K562 (cell line): ENCODE measurements at regions not wholly inside any gene's neighbourhood (a gene's known extent, or its start where the extent isn't known, plus 50 kb on each side); places are given as distances from the start of the nearest gene placed in this dataset.

Source experiments
- ELF1 ChIP-seq: fragments of 200-800 bp; sonication (Bioruptor generic); IDR thresholded peaks from 2 replicates; pipeline ENCODE4 v1.6.1; 2016; ENCODE audit warnings: missing genetic modification characterization, missing compliant biosample characterization
- RAD21 ChIP-seq, 2 experiments: fragments of 250-450 bp in 1 of 2; fragments of 450-650 bp in 1 of 2; sonication (Bioruptor Pico) in 1 of 2; formaldehyde crosslinking in 1 of 2; IDR thresholded peaks in 1 of 2; conservative IDR thresholded peaks in 1 of 2; 2 replicates each; pipeline versions ENCODE4 v1.4.0 to v1.8.0; 2020 to 2022; ENCODE audit warnings: mild to moderate bottlenecking in 2 of 2, moderate library complexity in 1 of 2

DNA sequence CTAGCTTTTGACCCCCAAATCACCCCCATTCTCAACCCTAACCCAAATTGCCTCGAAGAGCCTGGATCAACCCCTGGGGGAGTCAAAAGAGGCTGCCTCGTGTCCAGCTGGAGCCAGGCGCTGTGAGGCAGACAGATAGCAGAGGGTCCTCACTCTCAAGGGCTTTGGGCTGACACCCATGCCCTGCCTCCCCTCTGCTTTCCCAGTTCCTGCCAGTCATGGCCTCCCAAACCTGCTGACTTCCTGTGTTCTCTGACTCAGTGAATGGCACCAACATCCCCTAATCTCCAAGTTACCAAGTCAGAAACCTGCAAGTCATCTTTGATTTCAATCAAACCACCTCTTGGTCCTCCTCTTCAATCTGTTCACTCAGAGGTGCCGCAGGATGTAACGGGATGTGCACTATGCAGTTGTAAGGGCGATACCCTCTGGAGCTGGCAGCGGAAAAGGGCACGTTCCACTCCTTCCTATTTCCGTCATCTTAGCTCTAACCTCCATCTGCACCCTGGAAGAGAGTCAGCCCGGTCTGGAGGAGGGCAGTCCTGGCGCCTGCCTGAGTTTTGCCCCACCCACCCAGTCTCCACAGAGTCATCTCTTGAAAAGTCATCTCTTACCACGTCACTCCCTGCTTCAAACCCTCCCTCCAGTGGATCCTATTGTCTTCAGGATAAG is 52.4 kb upstream of the FAM174B start:
- TF ChIP-seq ELF1 (no peak), RAD21 (CRISPR knock-in tag; conservative IDR thresholded peaks at IDR 0.05 in 1 of 2, IDR thresholded peaks at IDR 0.05 in 1 of 2) (no peak)
